ENCODE measurements at regions not wholly inside any gene's neighbourhood (a gene's known extent, or its start where the extent isn't known, plus 50 kb on each side); places are given as distances from the start of the nearest gene placed in this dataset.

- TF ChIP-seq REST (IDR thresholded peaks at IDR 0.05; ENCODE audit: low read depth) (no peak), TAF1 (IDR thresholded peaks at IDR 0.05; ENCODE audit: low read depth) (no peak), EP300 (IDR thresholded peaks at IDR 0.05; ENCODE audit: borderline replicate concordance) (no peak), NFIC (IDR thresholded peaks at IDR 0.05) (no peak), ZBTB7A (IDR thresholded peaks at IDR 0.05; ENCODE audit: low read depth) (no peak), USF1 (IDR thresholded peaks at IDR 0.05) (no peak), FOXM1 (IDR thresholded peaks at IDR 0.05; ENCODE audit: borderline replicate concordance, low read depth) (no peak), TCF12 (IDR thresholded peaks at IDR 0.05; ENCODE audit: low read depth) (no peak), TEAD4 (IDR thresholded peaks at IDR 0.05) (no peak), CEBPB (IDR thresholded peaks at IDR 0.05) (no peak), CREB1 (IDR thresholded peaks at IDR 0.05; ENCODE audit: low read depth) (no peak), RAD21 (IDR thresholded peaks at IDR 0.05; ENCODE audit: low read depth) (no peak), YY1 (IDR thresholded peaks at IDR 0.05; ENCODE audit: low read depth) (no peak), MAX (IDR thresholded peaks at IDR 0.05) (no peak), EGR1 (IDR thresholded peaks at IDR 0.05) (no peak)
Observed at GRCh38 chr2:236823041-236823629, 253.5 kb downstream of the ACKR3 start.

GRCh38 chr2:236823963-236824362, 254.3 kb downstream of the ACKR3 start:
- no peak for TF ChIP-seq NFIC (IDR thresholded peaks at IDR 0.05)
- TF ChIP-seq MAX (IDR thresholded peaks at IDR 0.05) = no peak
- TF ChIP-seq EGR1 (IDR thresholded peaks at IDR 0.05) = no peak
- TF ChIP-seq CEBPB (IDR thresholded peaks at IDR 0.05) = no peak
- TF ChIP-seq ZBTB7A (IDR thresholded peaks at IDR 0.05; ENCODE audit: low read depth) = no peak
- TF ChIP-seq USF1 (IDR thresholded peaks at IDR 0.05) = no peak
- TF ChIP-seq RAD21 (IDR thresholded peaks at IDR 0.05; ENCODE audit: low read depth) = no peak
- TF ChIP-seq YY1 (IDR thresholded peaks at IDR 0.05; ENCODE audit: low read depth) = no peak
- TF ChIP-seq TEAD4 (IDR thresholded peaks at IDR 0.05) = no peak

GRCh38 chr2:236824836-236825235, 255.2 kb downstream of the ACKR3 start:
- no peak for TF ChIP-seq YY1 (IDR thresholded peaks at IDR 0.05; ENCODE audit: low read depth)
- peak; percentile 38; the same call in 1 of the 2 replicates for TF ChIP-seq TCF12 (IDR thresholded peaks at IDR 0.05; ENCODE audit: low read depth)

- no peak for TF ChIP-seq MAX (IDR thresholded peaks at IDR 0.05)
Observed at GRCh38 chr2:236825989-236826510, 256.4 kb downstream of the ACKR3 start.

- TF ChIP-seq ZBTB7A (IDR thresholded peaks at IDR 0.05; ENCODE audit: low read depth) (no peak), TAF1 (IDR thresholded peaks at IDR 0.05; ENCODE audit: low read depth) (no peak)
Observed at GRCh38 chr2:236826606-236827156, 257.1 kb downstream of the ACKR3 start.

GRCh38 chr2:236827997-236828396, 257.7 kb upstream of the COPS8 start:
- no peak for TF ChIP-seq ZBTB7A (IDR thresholded peaks at IDR 0.05; ENCODE audit: low read depth)
- no peak for TF ChIP-seq REST (IDR thresholded peaks at IDR 0.05; ENCODE audit: low read depth)
- TF ChIP-seq TCF12 (IDR thresholded peaks at IDR 0.05; ENCODE audit: low read depth) = no peak
- no peak for TF ChIP-seq RAD21 (IDR thresholded peaks at IDR 0.05; ENCODE audit: low read depth)
- TF ChIP-seq TAF1 (IDR thresholded peaks at IDR 0.05; ENCODE audit: low read depth) = no peak
- TF ChIP-seq EP300 (IDR thresholded peaks at IDR 0.05; ENCODE audit: borderline replicate concordance) = no peak
- no peak for TF ChIP-seq CREB1 (IDR thresholded peaks at IDR 0.05; ENCODE audit: low read depth)
- TF ChIP-seq CEBPB (IDR thresholded peaks at IDR 0.05) = no peak
- no peak for TF ChIP-seq USF1 (IDR thresholded peaks at IDR 0.05)
- no peak for TF ChIP-seq NFIC (IDR thresholded peaks at IDR 0.05)
- TF ChIP-seq FOXM1 (IDR thresholded peaks at IDR 0.05; ENCODE audit: borderline replicate concordance, low read depth) = no peak
- TF ChIP-seq YY1 (IDR thresholded peaks at IDR 0.05; ENCODE audit: low read depth) = no peak
- no peak for TF ChIP-seq EGR1 (IDR thresholded peaks at IDR 0.05)
- no peak for TF ChIP-seq TEAD4 (IDR thresholded peaks at IDR 0.05)
- TF ChIP-seq MAX (IDR thresholded peaks at IDR 0.05) = no peak

All from Ishikawa (cell line).